SH-SY5Y (cell line): ENCODE measurements at regions not wholly inside any gene's neighbourhood (a gene's known extent, or its start where the extent isn't known, plus 50 kb on each side); places are given as distances from the start of the nearest gene placed in this dataset.

Experiments
- GATA2 ChIP-seq: IDR thresholded peaks from 2 replicates; pipeline ENCODE4 v1.6.1; 2011; ENCODE audit warnings: mild to moderate bottlenecking, low read depth, low read length
- GATA3 ChIP-seq: IDR thresholded peaks from 2 replicates; pipeline ENCODE4 v1.6.1; 2011; ENCODE audit warnings: low read depth, mild to moderate bottlenecking, low read length, moderate library complexity

GRCh38 chr16:7775072-7775488, 442.4 kb downstream of the RBFOX1 start:
- no peak for TF ChIP-seq GATA2
- TF ChIP-seq GATA3, result no peak
